IMR-90 (cell line): ENCODE measurements at regions not wholly inside any gene's neighbourhood (a gene's known extent, or its start where the extent isn't known, plus 50 kb on each side); places are given as distances from the start of the nearest gene placed in this dataset.
"Not testable (repeated sequence)": the region's sequence is repeated elsewhere in the genome, so short reads cannot be mapped to it uniquely, and the experiment has no call there.

Experiments used
- BHLHE40 ChIP-seq: fragments of 150-350 bp; IDR thresholded peaks from 2 replicates; pipeline ENCODE4 v1.6.1; 2016; ENCODE audit warnings: mild to moderate bottlenecking, low read depth, low read length
- CEBPB ChIP-seq: IDR thresholded peaks from 2 replicates; pipeline ENCODE4 v1.6.1; 2012; ENCODE audit warnings: low read depth, low read length, improper control_type of control experiment
- CHD1 ChIP-seq: IDR thresholded peaks from 2 replicates; pipeline ENCODE4 v1.6.1; 2012; ENCODE audit warnings: low read depth, low read length, improper control_type of control experiment
- CTCF ChIP-seq: conservative IDR thresholded peaks from 2 replicates; pipeline ENCODE4 v1.5.1; 2012; ENCODE audit warnings: mild to moderate bottlenecking, low read depth, low read length, improper control_type of control experiment
- FOS ChIP-seq: fragments of 150-350 bp; IDR thresholded peaks from 2 replicates; pipeline ENCODE4 v1.6.1; 2016; ENCODE audit warnings: low read depth, low read length
- MAFK ChIP-seq: IDR thresholded peaks from 2 replicates; pipeline ENCODE4 v1.6.1; 2012; ENCODE audit warnings: low read depth, low read length, improper control_type of control experiment
- MAZ ChIP-seq: IDR thresholded peaks from 2 replicates; pipeline ENCODE4 v1.6.1; 2012; ENCODE audit warnings: low read depth, mild to moderate bottlenecking, low read length, improper control_type of control experiment, moderate library complexity, borderline replicate concordance
- MXI1 ChIP-seq: IDR thresholded peaks from 2 replicates; pipeline ENCODE4 v1.6.1; 2012; ENCODE audit warnings: low read depth, mild to moderate bottlenecking, low read length, moderate library complexity, borderline replicate concordance
- POLR2A ChIP-seq: IDR thresholded peaks from 2 replicates; pipeline ENCODE4 v1.6.1; 2012; ENCODE audit warnings: mild to moderate bottlenecking, low read depth, low read length
- RAD21 ChIP-seq: IDR thresholded peaks from 2 replicates; pipeline ENCODE4 v1.6.1; 2012; ENCODE audit warnings: low read length, improper control_type of control experiment
- RCOR1 ChIP-seq: IDR thresholded peaks from 2 replicates; pipeline ENCODE4 v1.6.1; 2012; ENCODE audit warnings: mild to moderate bottlenecking, low read length, improper control_type of control experiment; ENCODE audit not compliant: insufficient replicate concordance
- SMC3 ChIP-seq: fragments of 150-350 bp; IDR thresholded peaks from 2 replicates; pipeline ENCODE4 v1.6.1; 2016; ENCODE audit warnings: low read depth, mild to moderate bottlenecking, antibody characterized with exemption, low read length, moderate library complexity
- USF2 ChIP-seq: fragments of 150-350 bp; IDR thresholded peaks from 2 replicates; pipeline ENCODE4 v1.6.1; 2017; ENCODE audit warnings: mild to moderate bottlenecking, antibody characterized with exemption, low read length, low read depth

GRCh38 chr17:30711626-30712507 lies 112.6 kb downstream of the CRLF3 start:
- TF ChIP-seq BHLHE40, RAD21, CTCF, POLR2A, MAZ, SMC3, CEBPB, MAFK, CHD1, USF2, RCOR1, FOS, MXI1: not testable (repeated sequence)
